ENCODE measurements at regions not wholly inside any gene's neighbourhood (a gene's known extent, or its start where the extent isn't known, plus 50 kb on each side); places are given as distances from the start of the nearest gene placed in this dataset.

GRCh38 chr6:165872811-165873210, 209.8 kb upstream of the PDE10A start:
- peak; percentile 37 for DNase-seq

DNA sequence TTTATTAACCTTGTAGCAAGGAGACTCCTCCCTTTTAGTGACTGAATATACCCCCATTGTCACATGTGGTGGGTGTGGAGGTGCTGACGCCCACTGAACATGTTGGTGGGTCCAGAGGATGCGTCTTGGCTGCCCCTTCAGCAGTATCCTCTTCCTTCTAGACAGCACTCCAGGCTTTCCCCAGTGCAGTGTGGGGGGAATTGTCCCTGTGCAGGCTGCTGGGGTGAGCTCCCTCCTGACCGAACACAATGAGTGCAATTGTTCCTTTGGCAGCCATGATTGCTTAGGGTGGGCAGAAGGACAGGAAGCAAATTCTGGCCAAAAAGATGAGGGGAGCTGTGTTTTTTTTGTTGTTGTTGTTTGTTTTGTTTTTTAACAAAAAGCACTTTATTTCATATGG, 209.3 kb upstream of the PDE10A start:
- no peak for DNase-seq

DNA sequence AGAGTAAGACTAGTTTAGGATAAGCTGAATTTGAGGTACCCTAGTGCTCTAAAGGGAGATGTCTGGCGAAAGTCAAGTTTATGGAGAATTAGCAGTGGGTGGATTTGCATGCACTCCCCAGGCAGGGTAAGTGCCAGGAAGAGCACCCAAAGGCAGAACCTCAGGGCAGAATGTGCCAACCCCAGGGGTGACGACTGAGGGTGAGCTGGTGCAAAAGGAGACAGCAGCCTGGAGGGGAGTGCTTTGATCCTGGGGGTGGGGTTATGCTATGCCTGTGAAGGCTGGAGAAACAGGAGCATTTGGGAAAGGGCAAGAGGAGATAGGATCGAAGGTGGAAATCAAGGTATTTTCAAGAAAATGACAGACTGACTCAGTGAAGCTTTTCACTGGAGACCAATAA, 208.5 kb upstream of the PDE10A start:
- no peak for DNase-seq

- DNase-seq: no peak
Measured at GRCh38 chr6:165869526-165869925, 206.5 kb upstream of the PDE10A start.

DNA sequence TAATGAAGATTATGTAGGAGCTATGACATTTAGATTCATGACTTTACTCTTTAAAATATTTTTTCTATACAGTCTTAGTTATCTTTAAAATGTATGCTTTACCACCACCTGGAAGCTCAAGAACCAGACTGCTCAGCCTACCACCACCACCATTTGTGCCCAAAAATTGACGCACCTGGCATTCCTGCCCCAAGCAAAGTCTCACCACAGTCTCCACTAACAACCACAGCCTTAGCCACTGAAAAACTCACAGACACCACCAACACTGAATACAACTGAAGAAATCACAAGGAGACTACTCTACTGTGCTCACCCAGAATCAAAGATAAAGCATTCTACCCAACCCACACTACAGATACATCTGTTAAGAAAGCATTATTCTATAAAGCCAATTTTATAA, 201.9 kb upstream of the PDE10A start:
- DNase-seq: no peak

DNA sequence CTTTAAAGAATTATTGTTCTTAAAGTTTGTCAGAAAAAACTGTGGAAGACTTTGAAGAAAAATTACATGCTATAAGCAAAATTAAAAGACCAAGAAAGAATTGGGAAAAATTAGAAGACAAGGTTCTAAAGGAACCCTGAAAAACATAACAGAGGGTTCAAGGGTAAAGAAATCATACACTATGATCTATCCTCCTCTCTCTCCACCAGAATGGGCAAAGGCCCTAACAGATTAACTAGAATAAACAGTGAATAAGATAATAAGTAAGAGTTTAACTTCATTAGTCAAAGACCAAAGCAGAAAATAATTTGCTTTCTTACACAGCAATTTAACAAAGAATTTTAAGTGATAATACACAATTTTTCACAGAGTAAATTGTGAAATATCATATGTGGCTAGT, 201.2 kb upstream of the PDE10A start:
- DNase-seq: no peak

- DNase-seq: no peak
Measured at GRCh38 chr6:165863801-165864200, 200.8 kb upstream of the PDE10A start.

DNA sequence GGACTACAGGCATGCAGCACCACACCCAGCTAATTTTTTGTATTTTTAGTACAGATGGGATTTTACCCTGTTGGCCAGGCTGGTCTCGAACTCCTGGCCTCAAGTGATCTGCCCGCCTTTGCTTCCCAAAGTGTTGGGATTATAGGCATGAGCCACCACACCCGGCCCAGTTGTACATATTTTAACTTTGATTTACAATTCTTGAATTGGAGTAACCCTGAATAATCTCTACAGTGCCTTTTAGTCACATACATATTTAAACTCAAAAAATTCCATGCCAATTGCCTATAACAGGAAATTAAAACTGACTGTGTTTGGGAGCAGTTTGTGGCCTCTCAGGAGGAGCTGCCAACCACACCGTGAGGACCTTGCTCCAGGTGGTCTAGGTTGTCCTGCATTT, 199.8 kb upstream of the PDE10A start:
- no peak for DNase-seq

GRCh38 chr6:165861226-165861625, 198.2 kb upstream of the PDE10A start:
- no peak for DNase-seq

- peak; percentile 32 for DNase-seq
Measured at GRCh38 chr6:165858586-165858985, 195.5 kb upstream of the PDE10A start.

GRCh38 chr6:165855856-165856255, 192.8 kb upstream of the PDE10A start:
- no peak for DNase-seq

- DNase-seq: no peak
Measured at GRCh38 chr6:165854863-165855593, 192.0 kb upstream of the PDE10A start.

DNA sequence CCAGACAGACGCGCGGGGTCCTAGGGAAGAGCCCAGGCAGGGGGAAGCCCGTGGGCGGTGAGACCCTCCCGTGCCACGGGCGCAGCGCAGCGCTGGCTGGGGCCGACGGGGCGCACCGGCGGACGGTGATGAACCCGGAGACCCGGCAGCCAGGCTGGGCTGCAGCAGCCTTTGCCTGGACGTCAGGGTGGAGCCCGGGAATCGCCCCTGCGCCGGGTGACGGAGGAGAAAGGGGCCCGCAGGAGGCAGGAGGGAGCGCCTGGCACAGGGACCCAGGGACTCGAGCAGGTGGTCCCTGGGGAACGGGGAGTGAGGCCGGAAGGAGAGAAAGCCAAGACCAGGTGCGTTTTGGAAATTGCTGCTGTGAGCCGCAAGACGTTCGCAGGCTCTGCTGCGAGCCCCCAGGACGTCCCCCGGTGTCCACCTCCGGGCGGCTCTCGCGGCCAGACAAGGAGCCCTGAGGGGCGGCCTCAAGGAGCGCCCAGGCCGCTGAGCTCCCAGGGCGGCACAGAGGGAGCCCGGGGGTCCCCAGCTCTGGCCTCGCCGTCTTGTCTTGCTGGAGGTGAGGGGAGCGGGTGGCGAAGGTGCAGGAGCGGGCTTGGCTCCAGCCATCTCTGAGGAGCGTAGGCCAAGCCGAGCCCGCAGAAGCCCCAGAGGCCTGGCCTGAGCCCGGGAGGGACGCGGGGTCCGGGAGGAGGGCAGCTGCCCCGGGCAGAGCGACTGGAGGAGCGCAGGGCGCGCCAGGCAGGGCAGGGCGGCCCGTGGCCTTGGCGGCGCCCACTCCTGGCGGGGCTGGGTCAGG, 191.2 kb upstream of the PDE10A start:
- no peak for DNase-seq

DNA sequence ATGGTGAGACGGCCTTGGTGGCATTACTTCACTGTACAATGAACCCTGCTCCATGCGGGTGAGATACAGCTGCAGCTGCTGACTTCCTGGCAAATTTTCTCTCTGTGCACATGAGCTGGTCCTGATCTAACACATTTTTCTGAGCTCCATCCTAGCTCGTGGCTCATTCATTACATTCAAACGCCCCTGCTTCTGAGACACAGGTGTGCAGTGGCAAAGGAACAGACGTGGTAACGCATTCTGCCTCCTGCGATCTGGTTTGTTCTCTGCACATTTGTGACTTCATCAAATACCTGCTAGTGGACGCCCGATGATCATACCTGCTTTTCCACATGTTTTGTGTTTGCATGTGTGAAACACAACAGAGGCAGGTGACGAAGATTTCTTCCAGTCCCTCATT, 189.6 kb upstream of the PDE10A start:
- DNase-seq: no peak

DNA sequence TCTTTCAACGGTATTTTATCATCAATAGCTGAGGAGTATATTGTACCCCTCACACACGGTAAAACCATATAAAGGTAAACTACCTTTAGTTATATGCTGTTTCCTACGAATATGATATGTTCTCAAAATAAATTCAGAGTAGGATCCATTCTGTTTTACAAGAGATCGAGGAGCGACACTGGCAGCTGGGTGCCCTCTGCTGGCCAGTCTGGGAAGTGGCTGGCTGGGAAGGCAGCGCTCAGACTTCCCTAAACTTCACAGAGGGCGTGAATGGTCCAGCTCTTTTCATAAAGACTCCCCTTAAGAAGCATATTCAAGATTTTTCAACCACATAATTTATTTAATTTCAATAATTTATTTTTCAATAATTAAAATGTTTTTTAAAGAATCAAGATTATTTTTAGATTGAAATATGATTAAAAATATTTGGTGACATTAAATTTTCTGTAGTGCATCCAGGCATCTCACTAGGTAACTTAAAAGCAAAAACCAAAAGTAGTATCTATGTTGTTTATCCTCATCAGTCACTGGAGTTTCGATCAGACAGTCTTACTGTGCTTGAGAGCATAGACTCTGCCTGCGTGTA, 187.5 kb upstream of the PDE10A start:
- peak; percentile 85 for DNase-seq

DNA sequence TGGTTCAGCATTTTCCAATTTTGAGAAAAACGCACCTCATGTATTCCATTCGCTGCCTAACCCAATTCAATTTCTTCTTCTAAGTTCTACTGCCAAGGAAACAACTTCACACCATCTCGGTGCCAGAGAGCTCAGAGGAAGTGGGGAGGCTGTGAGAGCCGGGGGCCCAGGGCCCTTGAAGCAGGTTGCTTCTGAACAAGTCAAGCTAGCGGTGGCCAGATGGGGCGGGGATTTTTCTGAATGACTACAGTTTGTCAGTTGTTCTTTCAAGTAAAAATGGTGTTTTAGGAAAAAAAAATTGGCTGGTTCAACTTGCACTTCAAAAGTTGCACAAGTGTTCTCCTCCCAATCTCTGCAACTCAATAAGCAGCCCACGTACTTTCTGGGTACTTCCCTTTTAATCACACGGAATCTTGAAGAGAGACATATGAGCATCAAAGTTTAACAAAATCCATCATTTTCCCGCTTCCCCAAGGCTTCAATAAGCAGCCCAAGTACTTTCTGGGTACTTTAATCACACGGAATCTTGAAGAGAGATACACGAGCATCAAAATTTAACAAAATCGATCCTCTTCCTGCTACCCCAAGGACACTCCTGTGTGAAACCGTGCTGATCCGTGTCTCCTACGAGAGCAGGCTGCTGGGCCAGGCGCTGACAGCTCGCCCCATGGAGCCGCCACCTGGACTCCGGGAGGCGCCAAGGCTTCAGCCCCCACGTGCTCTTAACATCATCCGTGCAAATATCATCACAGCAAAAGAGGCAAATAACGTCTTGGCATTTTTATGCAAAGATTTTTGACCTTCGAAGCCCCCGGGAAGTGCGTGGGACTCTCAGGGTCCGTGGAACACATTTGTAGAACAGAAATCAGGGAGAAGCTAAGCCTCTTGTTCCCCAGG, 186.7 kb upstream of the PDE10A start:
- DNase-seq: peak; percentile 17

DNA sequence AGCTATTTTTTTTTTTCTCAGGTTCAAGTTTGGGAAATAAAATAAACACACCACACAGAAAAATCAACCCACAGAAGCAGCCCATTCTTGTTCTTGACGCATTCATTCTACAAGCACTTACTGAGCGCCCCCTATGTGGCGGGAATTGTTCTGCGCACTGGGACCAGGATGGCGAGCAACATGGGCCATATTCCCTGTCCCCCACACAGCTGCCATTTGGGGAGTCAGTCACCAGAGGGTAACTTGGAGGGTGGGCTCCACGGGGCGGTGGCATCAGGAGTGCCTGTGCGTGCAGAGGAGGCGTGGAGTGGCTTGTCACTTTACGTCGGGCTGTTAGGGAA, 185.0 kb upstream of the PDE10A start:
- no peak for DNase-seq

- no peak for DNase-seq
Measured at GRCh38 chr6:165847407-165848085, 184.5 kb upstream of the PDE10A start.

DNA sequence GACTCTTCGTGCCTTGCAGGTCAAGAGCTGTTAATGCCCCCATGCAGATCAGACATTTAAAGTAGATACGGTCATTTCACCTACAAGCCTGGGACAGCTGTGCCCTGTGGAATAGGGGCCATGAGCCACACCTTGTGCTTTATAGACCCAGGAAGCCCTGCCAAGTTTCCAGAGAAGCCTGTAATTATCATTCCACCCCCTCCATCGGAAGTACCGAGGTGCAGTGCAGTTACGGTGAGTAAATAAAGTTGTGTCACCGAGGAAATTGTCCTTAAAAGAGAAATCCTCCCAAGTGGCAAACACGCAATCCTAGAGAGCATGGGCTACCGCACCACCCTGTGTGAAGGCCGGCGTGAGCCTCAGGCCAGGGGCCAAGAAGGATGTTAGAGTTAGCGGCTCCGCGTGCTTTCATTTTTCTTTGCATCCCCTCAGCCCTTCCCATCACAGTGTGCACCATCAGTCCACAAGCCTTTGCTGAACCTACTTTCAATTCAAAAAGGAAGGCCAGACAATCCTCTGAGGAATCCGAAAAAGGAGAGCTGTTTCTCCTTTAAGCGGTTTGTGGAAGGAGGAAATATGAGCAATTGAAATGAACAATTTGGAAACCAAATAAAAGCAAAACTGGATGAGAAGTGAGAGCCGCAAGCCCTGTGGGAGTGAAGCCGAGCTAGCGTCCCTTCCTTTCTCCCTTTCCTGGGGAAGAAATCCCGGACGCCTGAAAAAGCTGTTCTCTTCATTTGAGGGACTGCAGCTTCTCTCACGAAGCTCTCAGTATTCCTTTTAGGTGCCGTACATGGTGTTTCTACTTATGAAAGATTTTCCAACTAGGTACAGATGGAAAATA, 183.3 kb upstream of the PDE10A start:
- no peak for DNase-seq

DNA sequence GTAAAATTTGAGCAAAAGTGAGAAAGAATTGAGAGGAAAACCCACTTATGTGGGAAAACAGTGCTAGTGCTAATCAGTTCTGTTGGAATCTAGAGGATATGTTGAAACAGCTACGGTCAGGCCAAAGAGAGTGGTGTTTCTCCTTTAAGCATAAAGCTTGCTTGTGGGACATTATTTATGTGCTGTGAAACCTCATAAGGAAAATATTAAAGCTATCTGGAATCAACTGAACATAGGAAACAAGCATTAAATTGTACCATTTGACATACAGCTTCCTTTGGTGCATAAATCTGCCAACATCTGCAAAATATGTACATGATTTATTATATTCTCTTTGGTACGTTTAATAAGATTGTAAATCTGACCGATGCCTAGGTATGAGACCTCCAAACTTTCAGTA, 182.5 kb upstream of the PDE10A start:
- DNase-seq: no peak

DNA sequence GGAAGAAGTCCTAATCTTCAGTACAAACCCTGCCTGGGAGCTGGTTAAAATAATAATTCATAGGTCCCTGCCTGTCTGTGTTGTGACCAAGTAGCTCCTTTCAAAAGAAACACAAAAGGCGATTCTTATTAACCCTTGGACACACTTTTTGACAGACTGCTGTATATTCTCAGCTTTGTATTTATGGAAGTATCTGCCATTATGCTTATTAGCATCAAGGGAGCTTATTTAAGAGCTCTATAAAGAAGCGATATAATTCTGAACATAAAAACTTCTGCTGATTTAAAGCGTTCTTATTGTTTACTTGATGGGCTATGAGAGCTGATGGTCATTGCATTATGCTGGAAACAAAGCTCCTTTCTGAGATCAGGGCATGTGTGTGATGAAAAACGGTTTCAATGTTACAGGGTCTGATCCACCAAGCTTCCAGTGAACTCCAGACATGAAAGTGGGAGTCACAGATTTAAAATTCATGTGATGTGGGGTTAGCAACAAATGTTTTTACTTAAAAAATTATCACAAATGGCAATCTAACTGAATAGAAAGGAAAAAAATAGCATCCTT, 181.8 kb upstream of the PDE10A start:
- DNase-seq: no peak
